HCT116 (cell line): ENCODE measurements at regions not wholly inside any gene's neighbourhood (a gene's known extent, or its start where the extent isn't known, plus 50 kb on each side); places are given as distances from the start of the nearest gene placed in this dataset.

Experiments used
- ATF3 ChIP-seq: IDR thresholded peaks from 2 replicates; pipeline ENCODE4 v1.6.1; 2012
- CBX3 ChIP-seq: IDR thresholded peaks from 2 replicates; pipeline ENCODE4 v1.6.1; 2012; ENCODE audit warnings: low read depth
- CTCF ChIP-seq, 3 experiments: fragments of 200-600 bp in 1 of 3; sonication (generic) in 1 of 3; IDR thresholded peaks in 2 of 3; conservative IDR thresholded peaks in 1 of 3; 2 replicates each; pipeline ENCODE4 v1.5.1; 2012 to 2017; ENCODE audit warnings: low read depth in 2 of 3, low read length in 2 of 3, antibody characterized with exemption in 1 of 3, borderline replicate concordance in 1 of 3, control low read depth in 1 of 3, mild to moderate bottlenecking in 1 of 3, mixed read lengths in 1 of 3, mixed run types in 1 of 3, moderate library complexity in 1 of 3; ENCODE audit not compliant: insufficient read depth in 1 of 3
- EGR1 ChIP-seq: IDR thresholded peaks from 2 replicates; pipeline ENCODE4 v1.6.1; 2012; ENCODE audit warnings: low read depth
- EZH2phosphoT487 ChIP-seq: fragments of 200-600 bp; IDR thresholded peaks from 2 replicates; pipeline ENCODE4 v1.6.1; 2018; ENCODE audit warnings: antibody characterized with exemption, borderline replicate concordance
- SIN3A ChIP-seq: IDR thresholded peaks from 2 replicates; pipeline ENCODE4 v1.6.1; 2012; ENCODE audit warnings: low read depth
- SP1 ChIP-seq: IDR thresholded peaks from 2 replicates; pipeline ENCODE4 v1.6.1; 2012; ENCODE audit warnings: low read depth
- YY1 ChIP-seq: IDR thresholded peaks from 2 replicates; pipeline ENCODE4 v1.6.1; 2011; ENCODE audit warnings: low read length, low read depth, moderate library complexity, mild to moderate bottlenecking; ENCODE audit not compliant: insufficient replicate concordance; ENCODE audit errors: extremely low read depth

- TF ChIP-seq CBX3, result no peak
- TF ChIP-seq CTCF (IDR thresholded peaks at IDR 0.05 in 2 of 3, conservative IDR thresholded peaks at IDR 0.05 in 1 of 3; ENCODE audit: borderline replicate concordance in 1 of 3, insufficient read depth in 1 of 3, low read depth in 2 of 3, low read length in 2 of 3), result no peak
- TF ChIP-seq SIN3A, result no peak
- no peak for TF ChIP-seq YY1
- no peak for TF ChIP-seq EGR1
- no peak for TF ChIP-seq ATF3
- TF ChIP-seq EZH2phosphoT487, result no peak
- no peak for TF ChIP-seq SP1
Measured at GRCh38 chr9:728535-728934, 113.0 kb upstream of the DMRT1 start.
